ENCODE measurements at regions not wholly inside any gene's neighbourhood (a gene's known extent, or its start where the extent isn't known, plus 50 kb on each side); places are given as distances from the start of the nearest gene placed in this dataset.

DNA sequence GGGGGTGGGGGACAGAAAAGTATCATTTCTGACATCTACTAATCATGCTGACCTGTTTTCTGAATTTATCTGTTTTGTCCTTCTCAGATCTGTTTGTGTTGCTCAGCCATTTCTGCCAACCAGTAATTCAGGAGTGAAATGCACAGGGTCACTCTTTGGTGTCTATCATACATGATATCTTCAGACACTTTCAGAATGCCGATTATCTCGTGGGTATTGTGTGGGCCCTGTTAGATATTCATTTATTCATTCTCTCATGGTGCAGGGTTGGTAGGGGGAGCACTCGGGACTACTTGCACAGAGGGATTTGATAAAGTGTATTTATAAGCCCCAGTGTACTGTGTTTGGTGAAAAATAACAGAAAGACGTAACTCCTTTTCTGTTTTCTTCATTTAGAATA is 101.2 kb upstream of the CITED2 start:
- no peak overlapping the region for H3K4me3 ChIP-seq (ENCODE audit: low read depth, low read length)
- TF ChIP-seq MYC (IDR thresholded peaks at IDR 0.05; ENCODE audit: low read depth, low read length): no peak
- TF ChIP-seq, protein P1, sequence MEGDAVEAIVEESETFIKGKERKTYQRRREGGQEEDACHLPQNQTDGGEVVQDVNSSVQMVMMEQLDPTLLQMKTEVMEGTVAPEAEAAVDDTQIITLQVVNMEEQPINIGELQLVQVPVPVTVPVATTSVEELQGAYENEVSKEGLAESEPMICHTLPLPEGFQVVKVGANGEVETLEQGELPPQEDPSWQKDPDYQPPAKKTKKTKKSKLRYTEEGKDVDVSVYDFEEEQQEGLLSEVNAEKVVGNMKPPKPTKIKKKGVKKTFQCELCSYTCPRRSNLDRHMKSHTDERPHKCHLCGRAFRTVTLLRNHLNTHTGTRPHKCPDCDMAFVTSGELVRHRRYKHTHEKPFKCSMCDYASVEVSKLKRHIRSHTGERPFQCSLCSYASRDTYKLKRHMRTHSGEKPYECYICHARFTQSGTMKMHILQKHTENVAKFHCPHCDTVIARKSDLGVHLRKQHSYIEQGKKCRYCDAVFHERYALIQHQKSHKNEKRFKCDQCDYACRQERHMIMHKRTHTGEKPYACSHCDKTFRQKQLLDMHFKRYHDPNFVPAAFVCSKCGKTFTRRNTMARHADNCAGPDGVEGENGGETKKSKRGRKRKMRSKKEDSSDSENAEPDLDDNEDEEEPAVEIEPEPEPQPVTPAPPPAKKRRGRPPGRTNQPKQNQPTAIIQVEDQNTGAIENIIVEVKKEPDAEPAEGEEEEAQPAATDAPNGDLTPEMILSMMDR (IDR thresholded peaks at IDR 0.05; ENCODE audit: low read depth, low read length): no peak
- TF ChIP-seq POLR2A (IDR thresholded peaks at IDR 0.05; ENCODE audit: extremely low read depth, insufficient read length): no peak
- TF ChIP-seq, protein P2, sequence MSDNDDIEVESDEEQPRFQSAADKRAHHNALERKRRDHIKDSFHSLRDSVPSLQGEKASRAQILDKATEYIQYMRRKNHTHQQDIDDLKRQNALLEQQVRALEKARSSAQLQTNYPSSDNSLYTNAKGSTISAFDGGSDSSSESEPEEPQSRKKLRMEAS (IDR thresholded peaks at IDR 0.05; ENCODE audit: low read depth, low read length): no peak
- no peak for DNase-seq (ENCODE audit: low read depth)

DNA sequence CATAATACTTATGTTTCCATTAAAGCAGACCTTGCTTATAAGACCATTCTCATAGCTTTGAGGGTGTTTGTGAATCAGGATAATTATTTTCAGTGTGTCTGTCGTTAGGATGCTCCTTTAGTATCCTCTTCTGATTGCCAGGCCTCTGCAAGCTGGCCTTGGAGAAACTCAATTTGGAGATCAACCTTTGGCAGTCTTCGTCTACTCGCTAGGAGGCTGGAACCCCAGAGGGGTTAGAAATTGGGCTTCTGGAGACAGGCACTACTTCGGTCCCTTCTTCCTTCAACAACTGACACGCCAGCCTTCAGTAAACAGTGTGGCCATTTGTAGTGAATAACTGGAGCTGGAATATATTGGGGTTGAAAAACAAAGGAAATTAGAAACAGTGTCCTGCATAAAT is 100.8 kb upstream of the CITED2 start:
- no peak overlapping the region for H3K4me3 ChIP-seq (ENCODE audit: low read depth, low read length)
- DNase-seq (ENCODE audit: low read depth): no peak
- TF ChIP-seq POLR2A (IDR thresholded peaks at IDR 0.05; ENCODE audit: extremely low read depth, insufficient read length) (no peak), MYC (IDR thresholded peaks at IDR 0.05; ENCODE audit: low read depth, low read length) (no peak)
- TF ChIP-seq, protein P2 (IDR thresholded peaks at IDR 0.05; ENCODE audit: low read depth, low read length): no peak
- TF ChIP-seq, protein P1 (IDR thresholded peaks at IDR 0.05; ENCODE audit: low read depth, low read length): no peak

DNA sequence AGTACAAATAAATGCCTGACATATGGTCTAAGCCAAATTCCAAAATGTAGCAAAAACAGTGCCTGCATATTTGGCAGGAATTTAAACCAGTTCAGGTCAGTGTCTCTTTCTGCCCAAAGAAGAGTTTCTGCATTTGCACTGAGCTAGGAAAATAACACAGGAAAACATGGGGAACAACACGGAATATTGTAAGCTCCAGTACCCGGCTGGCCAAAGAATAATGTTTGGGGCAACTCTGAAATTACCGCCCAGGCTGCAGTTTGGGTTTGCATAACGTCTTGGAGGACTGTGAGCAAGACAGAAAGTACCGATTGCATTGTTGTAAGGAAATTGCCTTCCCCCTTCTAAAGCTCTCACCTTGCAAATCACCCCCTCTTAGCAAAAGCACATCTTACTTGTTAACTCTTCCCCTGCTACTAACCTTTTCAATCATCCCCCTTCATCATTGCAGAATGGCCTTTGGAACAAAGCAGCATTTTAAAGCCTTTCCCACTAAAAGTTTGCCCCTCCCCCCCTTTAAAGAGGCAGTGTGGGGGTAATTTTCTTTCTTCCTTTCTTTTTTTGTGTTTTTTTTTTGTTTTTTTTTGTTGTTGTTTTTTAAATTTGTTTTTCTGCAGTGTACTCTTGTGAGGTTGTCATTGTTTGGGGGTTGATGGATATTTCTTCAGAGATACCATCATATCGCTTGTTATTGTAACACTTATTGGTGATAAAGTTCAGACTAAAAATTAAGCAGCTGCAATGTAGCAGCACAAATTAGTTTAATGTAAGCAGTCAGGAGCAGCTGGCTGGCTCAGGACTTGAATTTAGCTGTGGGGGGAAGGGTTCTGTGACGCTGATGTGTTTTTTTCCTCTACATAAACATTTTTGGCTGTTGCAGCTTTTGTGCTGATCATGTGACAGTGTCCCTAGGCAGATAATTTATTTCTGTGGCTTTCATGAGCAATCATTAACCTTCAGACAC is 100.0 kb upstream of the CITED2 start:
- no peak for TF ChIP-seq MYC (IDR thresholded peaks at IDR 0.05; ENCODE audit: low read depth, low read length)
- no peak for TF ChIP-seq POLR2A (IDR thresholded peaks at IDR 0.05; ENCODE audit: extremely low read depth, insufficient read length)
- TF ChIP-seq, protein P1 (IDR thresholded peaks at IDR 0.05; ENCODE audit: low read depth, low read length): no peak
- TF ChIP-seq, protein P2 (IDR thresholded peaks at IDR 0.05; ENCODE audit: low read depth, low read length): no peak
- DNase-seq (ENCODE audit: low read depth): peak; percentile 30
- no peak overlapping the region for H3K4me3 ChIP-seq (ENCODE audit: low read depth, low read length)

DNA sequence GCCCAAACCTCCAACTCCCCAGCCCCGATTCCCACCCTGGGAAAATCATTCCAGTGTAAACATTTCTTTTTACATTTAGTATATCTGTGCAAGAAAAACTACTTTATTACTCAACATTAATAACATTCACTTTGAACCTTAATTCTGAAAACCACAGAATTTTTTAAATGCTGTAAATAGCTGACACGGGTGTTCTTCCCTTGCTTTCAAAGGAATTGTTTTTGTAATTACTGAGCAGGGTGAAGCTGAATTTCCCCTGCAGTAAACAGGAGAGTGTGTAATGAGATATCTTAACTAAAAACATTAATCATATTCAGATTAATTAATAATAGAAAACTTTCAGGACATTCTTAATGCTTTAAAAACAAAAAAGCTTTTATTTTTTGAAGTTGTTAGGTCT is 99.3 kb upstream of the CITED2 start:
- no peak for TF ChIP-seq MYC (IDR thresholded peaks at IDR 0.05; ENCODE audit: low read depth, low read length)
- no peak for DNase-seq (ENCODE audit: low read depth)
- no peak overlapping the region for H3K4me3 ChIP-seq (ENCODE audit: low read depth, low read length)

DNA sequence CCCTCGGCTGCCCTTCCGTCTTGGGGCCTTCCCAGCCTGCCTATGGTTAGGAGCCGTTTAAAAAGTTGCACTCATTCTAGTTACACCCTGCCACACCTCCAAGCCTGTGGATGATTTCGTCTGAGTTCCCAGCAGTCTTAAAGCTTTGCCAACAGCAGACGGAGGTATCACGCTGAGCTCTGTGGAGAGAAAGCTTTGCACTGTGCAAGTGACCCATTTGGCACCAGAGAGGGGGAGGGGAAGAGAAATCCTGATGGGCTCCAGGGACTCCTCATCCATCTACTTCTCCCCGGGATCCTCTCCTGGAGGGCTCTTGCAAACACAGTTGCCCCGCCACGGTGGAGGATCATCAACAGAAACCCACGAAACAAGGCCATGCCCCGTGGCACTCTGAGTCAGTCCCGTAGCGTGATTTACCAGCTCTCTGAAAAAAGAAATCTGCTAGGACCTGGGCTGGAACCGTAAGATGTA is 98.8 kb upstream of the CITED2 start:
- TF ChIP-seq, protein P1 (IDR thresholded peaks at IDR 0.05; ENCODE audit: low read depth, low read length): no peak
- DNase-seq (ENCODE audit: low read depth): no peak
- H3K4me3 ChIP-seq (ENCODE audit: low read depth, low read length): no peak overlapping the region

DNA sequence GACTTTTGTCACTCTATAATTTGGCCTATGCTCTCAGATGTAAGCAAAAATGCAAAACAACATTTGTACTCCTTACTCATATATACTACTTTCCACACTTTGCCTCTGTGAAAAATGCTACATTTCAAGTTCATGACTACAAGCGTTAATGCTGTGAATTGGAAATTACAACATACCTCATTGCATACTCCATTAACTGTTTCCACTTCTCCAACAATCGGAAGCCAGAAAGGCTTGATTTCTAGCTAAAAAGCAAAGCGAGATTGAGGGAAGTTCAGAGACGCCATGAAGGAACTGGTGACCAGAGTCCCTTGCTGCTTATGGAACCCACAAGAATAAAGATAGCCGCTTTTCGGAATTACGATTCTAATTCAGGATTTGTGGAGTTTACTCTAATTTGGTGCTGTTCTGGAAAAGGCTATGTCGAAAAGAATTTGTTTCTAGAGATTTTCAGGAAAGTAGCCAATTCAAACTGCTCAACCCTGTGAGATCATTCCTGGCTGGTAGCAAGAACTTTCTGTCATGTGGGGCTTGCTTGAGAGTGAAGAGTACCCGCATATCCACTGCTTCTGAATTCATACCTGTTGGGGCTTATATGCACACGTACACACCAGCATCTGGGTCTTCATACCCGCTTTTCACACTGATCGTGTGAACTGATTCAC is 98.0 kb upstream of the CITED2 start:
- TF ChIP-seq MYC (IDR thresholded peaks at IDR 0.05; ENCODE audit: low read depth, low read length) (no peak), POLR2A (IDR thresholded peaks at IDR 0.05; ENCODE audit: extremely low read depth, insufficient read length) (no peak)
- TF ChIP-seq, protein P1 (IDR thresholded peaks at IDR 0.05; ENCODE audit: low read depth, low read length): no peak
- TF ChIP-seq, protein P2 (IDR thresholded peaks at IDR 0.05; ENCODE audit: low read depth, low read length): no peak
- no peak for DNase-seq (ENCODE audit: low read depth)
- H3K4me3 ChIP-seq (ENCODE audit: low read depth, low read length): no peak overlapping the region
